Stimulated activated CD4-positive, alpha-beta T cell treated with anti-CD3 and anti-CD28 coated beads, Interleukin-1b, Interleukin-23, amount 100 ng/mL, for 48 hours (primary cell): ENCODE measurements at regions not wholly inside any gene's neighbourhood (a gene's known extent, or its start where the extent isn't known, plus 50 kb on each side); places are given as distances from the start of the nearest gene placed in this dataset.
"Not testable (repeated sequence)": the region's sequence is repeated elsewhere in the genome, so short reads cannot be mapped to it uniquely, and the experiment has no call there.

Experiments used
- DNase-seq: peaks from one replicate; pipeline ENCODE4 v3.0.0-alpha.2; 2020

DNA sequence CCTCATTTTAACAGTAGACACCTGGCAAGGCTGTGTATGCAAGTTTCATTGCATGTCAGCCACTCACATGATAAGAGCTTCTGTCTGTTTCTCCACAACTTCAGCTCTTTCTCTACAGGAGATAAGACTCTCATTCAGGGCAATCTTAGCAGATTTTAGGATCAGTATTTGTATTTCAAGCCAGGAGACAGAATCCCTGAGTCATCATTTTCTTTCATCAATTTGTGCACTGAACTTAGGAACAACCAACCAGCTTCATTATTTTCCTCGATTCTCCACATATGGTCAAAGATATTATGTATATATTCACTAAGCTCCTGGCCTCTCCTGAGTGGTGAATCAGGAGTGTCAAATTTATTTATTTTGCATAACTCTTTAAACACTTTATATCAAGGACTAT is 181.8 kb upstream of the CCNH start:
- DNase-seq, result no peak

DNA sequence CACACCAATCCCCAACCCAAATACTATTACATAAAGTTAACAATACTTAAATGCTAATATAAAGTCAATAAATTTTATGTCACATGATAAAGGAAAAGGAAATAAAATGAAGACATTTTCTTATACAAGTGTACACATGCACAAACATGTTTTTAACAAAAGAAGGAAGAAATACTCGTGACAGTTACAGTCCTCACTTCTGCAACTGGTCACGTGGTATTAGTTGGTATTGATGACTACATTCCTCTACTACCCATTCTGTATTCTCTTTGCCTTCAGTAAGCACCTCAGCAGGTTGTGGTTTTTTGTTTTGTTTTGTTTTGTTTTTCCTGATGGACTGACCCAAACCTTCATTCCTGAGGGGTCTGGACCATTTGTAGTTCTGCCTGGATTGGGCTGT is 176.9 kb upstream of the CCNH start:
- DNase-seq, result no peak

DNA sequence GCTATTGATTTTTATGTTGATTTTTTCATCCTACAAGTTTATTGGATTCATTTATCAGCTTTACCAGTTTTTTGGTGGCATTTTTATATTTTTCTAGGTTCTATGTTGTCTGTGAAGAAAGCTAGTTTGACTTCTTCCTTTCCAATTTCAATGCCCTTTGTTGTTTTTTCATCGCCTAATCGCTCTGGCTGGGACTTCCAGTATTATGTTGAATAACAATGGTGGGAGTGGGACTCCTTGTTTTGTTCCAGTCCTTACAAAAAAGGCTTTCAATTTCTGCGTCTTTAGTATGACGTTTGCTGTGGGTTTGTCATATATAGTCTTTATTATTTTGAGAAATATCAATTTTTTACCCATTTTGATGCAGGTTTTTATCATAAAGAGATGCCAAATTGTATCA is 175.6 kb upstream of the CCNH start:
- DNase-seq, result no peak

DNA sequence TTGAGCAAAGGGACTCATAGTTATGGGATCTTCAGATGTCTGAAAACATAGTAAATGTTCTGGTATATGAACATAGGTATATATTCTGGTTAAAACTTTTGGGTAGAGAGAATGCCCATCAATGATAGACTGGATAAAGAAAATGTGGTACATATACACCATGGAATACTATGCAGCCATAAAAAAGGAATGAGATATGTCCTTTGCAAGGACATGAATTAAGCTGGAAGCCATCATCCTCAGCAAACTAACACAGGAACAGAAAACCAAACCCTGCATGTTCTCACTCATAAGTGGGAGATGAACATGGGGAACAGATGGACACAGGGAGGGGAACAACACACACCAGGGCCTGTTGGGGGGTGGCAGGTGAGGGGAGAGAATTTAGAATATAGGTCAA is 171.0 kb upstream of the CCNH start:
- DNase-seq, result not testable (repeated sequence)

DNA sequence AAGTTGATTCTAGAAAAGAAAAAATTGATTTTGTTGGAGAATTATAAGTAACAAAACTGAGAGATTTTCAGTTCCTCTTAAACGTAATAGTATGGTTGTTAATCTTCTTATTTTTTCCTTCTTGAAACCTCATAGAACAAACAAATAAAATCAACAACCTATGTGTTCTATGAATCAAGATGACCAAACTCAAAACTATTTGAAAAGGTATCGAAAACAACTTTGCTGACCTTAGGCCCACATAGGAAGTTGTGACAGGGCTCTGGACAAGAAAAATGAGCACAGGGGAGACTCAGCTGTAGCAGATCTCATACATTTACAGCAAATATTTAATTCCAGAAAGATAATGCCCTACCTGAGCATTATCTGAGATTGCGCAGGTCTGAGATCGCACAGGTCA is 169.4 kb upstream of the CCNH start:
- DNase-seq, result no peak

DNA sequence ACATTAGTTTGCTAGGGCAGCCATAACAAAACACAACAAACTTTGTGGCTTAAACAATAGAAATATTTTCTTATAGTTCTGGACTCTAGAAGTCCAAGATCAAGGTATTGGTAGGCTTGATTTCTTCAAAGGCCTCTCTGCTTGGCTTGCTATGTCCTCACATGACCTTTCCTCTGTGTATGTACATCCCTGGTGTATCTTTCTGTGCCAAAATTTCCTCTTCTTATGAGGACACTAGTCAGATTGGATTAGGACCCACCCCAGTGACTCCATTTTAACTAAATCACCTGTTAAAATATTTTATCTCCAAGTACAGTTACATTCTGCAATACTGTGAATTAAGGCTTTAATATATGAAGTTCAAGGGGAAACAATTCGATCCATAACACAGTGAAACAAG is 168.9 kb upstream of the CCNH start:
- DNase-seq, result no peak

DNA sequence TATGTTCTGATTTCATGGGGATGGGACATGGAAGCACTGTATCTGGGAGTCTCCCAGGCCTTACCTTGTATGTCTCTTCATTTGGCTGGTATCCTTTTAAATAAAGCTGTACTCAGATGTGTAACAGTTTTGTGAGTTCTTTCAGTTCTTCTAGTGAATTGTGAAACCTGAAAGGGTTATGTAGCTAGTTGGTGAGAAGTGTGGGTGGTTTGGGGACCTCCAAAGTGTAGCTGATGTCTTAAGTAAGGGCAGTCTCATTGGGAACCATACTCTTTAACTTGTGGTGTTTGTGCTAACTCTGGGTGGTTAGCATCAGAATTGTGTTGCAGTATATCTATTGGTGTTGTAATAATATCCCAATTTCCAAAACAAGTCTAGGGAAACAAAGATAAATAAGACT is 166.9 kb upstream of the CCNH start:
- DNase-seq, result no peak

DNA sequence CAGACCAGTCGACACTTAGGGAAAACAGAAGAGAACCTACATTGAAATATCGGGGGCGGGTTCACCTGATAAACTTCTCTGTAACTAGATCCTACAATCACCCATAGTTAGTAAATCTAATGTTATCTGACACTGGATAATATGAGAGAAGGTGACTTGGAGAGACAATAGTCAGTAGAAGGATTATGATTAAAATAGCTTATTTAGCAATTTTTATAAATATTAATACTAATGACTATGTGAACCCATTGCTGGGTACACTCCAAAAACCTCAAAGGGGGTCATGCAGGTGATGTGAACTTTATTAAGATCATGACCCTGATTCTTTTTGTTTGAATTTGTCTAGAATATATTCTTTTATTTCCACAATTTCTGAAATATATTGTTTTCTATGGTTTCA is 164.1 kb upstream of the CCNH start:
- DNase-seq, result no peak

DNA sequence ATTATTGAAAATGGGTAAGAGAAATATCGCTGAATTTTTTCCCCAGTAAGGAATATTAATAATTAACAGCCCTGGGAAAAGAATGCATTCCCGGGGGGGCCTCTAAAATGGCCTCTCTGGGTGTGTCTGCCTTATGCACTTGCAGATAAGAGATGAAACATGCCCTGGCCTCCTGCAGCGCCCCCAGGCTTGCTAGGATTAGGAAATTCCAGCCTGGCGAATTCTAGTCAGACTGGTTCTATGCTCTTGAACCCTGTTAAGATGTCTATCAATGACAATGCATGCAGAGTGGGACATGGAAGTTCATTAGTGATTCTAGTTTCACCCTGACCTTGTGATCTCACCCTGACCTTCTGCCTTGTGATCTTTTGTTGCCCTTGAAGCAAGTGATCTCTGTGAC is 163.6 kb upstream of the CCNH start:
- DNase-seq, result not testable (repeated sequence)

DNA sequence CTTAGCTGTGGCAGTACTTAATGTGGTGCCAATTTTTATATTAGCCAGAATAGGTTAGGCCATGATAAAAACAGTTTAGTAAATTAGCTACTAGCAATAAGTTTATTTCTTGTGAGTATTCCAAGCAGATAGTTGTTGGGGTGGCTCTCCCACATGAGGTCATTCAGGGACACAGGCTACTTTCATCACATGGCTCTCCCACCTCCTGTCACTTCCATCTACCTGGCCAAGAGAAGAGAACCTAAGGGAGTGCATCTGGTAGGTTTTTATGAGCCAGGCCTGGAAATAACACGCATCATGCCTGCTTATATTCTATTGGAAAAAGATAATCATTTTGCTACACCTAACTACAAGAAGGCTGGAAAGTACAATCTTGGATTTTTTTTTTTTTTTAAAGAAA is 161.4 kb upstream of the CCNH start:
- DNase-seq, result no peak

DNA sequence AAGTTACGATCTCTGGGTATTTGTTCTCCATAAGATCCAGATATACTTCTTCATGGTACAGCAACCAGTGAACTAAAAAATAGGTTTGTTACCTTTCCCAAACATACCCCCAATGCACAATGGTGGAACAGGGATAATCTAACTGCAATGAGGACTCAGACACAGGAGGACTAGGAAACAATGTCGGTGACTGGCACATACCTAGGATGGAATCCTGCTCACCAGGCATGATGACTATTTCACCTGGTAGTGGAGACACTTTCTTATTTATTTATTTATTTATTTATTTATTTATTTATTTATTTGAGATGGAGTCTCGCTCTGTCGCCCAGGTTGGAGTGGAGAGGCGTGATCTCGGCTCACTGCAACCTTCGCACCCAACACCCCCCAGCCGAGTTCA is 159.9 kb upstream of the CCNH start:
- DNase-seq, result no peak

DNA sequence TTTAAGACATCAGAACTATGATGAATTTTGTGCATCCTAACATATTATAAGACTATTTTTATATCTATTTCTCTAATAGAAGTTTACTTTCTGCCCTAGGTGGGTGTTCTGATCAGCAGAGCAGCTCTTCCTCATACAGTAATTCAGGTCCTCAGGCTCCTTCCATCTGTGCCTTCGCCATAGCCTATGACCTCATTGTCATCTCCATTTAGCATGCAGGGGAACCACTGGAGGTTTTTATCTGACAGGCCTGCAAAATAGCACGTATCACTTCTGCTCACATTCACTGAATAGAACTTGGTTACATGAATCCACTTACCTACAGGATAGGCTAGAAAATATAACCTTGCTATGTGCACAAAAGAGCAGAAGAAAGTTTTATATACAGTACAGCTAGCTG is 159.4 kb upstream of the CCNH start:
- no peak for DNase-seq

DNA sequence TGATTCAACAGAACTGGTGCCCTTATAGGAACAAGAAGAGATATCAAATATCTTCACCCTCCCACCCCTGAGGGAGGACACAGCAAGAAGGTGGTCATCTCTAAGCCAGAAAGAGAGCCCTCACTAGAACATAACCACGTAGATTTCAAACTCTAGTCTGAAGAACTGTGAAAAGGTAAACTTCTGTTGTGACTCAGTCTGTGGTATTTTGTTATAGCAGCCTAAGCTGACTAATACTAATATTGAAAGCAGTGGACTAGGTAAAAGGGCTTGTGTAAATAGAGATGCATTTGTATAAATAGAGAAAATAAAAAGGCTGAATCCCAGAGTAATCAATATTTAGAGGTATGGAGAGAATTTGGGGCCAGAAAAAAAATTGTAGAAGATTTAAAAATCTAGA is 157.6 kb upstream of the CCNH start:
- no peak for DNase-seq

DNA sequence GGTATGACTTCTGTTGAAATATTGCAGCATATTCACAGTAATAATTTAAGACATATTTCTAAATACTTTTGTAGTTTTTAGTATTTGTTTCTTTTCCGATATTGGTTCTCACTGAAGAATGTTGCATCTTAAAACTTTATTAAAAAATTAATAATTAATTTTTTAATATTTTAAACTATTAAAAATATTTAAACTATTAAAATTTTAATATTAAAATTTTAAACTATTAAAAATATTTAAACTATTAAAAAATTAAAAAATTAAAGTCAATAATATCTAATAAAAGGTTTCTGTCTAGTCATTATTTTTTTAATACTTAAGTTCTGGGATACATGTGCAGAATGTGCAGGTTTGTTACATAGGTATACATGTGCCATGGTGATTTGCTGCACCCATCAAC is 149.3 kb upstream of the CCNH start:
- no peak for DNase-seq

DNA sequence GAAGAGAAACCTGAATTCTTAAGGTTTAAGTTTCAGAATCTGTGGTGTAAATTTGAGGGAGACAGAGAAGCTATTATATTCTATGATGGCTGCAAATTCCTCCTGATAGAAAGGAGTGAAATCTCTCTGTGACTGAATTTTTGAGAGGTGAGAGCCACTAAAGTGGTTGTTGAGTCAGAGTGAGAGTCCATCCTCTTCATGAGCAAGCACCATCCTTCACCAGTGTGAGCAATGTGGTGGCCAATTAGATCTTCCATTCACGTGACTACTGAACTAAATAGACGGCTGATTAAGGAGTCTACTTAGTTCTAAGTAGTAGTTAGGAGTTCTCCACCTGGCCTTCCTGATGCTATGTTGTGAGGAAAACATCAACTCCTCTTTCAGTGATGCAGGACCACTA is 147.8 kb upstream of the CCNH start:
- DNase-seq, result no peak

DNA sequence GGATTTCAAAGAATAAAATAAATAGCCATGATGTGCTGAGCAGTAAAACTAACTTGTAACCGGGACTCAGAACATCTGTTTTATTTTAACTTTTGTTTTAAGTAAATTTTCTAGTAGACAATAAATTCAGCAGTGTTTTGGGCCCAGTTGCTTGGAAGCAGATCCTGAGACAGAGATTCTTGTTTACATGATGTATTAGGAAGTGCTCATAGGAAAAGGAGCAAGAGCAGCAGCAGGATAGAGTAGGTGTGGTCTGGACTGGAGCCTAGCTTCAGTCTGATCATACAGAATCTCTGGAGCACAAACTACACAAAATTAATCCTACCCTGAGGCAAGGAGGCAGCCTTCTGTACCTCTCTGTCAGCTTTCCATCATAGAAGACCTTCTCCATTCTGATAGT is 139.2 kb upstream of the CCNH start:
- no peak for DNase-seq

DNA sequence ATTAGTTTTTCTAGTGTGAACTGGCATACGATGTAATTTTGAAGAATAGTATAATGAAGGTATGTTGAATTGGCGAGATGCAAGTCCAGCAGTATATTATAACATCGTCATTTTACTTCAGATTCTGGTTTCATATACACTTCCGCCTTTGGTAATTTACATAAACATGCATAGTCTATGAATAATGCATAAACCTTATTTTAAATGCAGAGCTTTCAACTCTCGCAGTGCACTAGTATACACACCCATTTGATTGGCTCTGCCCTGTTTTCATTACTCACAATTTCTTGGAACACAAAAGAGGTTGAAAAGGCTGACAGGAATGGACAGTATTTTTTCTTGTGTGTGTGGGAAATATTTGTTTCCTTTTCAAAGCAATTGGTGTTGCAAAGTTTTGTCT is 128.9 kb upstream of the CCNH start:
- DNase-seq, result no peak

DNA sequence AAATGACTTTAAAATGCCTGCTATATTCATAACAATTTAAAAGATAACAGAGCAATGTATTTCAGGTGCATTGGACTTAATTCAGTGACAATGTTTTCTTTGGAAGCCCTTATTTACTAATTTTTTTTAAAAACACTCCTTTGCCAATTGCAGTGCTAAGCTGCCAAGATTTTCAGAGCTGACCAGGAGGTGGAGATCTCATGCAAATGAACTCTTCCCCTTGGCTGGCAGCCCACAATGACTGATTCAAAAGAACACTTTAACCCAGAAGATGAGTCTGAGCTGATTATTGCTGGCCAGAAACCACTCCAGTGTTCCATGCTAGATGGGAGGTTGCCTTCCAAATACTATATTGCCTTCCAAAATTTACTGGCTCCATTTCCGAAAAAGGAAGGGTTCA is 128.3 kb upstream of the CCNH start:
- DNase-seq, result no peak

DNA sequence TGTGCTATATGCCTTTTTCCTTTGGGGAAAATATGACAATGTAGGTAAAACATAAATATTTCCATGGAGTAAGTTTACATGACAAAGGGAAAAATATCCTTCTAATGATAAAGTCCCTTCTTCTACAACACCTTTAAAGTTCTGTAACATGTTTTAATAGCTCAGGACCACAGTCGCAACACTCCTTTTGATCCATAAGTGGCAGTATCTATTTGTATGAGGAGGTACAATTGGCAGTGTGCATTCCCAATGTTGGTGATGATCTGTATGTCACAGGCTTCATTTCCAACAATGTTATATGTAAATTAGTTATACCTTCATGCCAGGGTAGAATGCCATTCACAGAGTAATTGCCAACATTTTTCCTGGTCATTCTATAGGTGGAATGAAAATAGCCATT is 127.1 kb upstream of the CCNH start:
- DNase-seq, result no peak

DNA sequence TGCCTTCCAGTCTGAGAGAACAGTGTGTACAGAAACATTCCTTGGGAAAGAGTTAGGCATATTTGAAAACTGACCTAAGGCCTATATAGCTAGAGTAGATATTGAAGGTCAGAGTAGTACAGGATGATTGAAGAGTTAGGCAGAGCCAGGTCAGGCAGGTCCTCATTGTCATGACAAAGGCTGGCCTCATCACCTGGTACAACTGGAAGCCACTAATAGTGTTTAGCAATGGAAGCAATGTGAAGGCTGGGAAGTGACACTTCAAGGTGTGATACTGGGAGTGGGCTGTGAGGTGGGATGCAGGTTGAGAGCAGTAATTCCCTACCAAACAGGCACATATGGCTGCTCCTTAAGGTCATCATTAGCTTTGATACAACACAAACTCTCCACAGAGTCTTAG is 123.6 kb upstream of the CCNH start:
- no peak for DNase-seq

DNA sequence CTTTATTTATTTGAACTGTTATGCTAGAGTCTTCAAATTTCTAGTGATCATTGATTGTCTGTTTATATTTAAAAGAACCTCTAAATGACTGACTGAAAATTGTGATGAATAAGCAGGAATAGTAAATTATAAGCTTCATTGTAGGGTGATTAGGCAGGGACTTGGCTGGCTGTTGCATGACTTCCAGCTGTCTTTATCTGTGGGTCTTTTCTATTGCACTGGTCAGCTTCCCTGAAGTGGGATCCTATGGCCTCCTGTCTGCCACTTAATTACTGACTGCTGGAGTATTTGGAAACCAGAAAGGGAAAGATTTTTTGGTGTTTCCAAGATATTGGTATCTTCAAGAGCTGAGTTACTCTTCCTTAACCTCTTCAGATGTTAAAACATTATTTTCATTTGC is 123.0 kb upstream of the CCNH start:
- no peak for DNase-seq

DNA sequence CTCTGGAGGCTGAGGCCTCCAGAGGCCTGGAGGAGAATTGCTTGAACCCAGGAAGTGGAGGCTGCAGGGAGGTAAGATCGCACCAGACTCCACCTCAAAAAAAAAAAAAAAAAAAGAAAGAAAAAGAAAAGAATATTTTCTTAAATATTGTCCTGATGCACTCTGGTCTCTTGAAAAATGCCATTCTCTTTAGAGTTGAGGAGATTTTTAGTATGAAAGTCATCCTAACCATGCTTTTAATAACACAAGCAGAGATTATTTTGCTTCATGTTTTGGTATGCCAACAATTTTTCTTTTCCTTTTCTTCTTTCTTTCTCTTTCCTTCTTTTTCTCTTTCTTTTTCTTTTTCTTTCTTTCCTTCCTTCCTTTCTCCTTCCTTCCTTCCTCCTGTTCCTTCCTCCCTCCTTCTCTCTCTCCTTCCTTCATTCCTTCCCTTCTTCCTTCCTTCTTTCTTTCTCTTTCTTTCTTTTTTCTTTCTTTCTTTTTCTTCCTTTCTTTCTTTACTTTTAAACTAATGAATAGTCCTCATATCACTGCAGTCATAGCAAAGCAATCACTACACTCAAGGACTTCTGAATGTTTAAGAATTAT is 116.9 kb upstream of the CCNH start:
- DNase-seq, result no peak

DNA sequence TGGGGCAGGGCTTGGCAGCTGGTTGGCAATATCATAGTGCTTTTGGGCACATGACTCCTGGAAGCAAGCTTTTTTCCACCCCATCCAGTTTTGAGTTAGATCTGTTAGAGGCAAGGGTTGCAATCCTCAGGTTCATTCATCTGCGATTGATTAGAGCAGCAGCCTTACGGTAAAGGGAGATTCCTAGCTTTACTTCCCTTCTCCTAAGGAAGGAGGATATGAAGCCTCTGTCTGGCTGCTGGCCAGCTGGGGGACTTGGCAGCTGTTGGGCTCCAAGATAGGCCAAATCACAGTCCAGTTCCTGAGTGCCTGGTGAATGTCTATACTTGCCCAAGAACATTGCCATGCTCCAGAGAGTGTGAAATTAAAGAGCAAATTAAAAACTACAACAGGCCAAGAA is 113.4 kb upstream of the CCNH start:
- no peak for DNase-seq

DNA sequence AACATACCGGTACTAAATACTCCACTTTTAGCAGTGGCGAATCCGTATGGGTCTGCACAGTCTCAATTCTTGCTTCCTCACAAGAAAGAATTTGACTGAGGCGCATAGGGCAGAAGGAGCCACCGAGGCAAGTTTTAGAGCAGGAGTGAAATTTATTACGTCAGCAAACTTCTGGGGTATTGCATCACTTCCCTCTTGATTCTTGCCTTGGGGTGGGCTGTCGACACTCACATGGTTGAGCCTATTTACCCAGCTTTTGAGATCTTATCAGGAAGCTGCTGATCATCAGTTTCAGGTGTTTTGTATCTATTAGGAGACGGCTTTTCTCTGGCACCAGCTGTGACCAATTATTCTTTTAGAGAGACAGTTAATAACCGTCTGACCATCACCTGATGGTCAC is 111.5 kb upstream of the CCNH start:
- no peak for DNase-seq

DNA sequence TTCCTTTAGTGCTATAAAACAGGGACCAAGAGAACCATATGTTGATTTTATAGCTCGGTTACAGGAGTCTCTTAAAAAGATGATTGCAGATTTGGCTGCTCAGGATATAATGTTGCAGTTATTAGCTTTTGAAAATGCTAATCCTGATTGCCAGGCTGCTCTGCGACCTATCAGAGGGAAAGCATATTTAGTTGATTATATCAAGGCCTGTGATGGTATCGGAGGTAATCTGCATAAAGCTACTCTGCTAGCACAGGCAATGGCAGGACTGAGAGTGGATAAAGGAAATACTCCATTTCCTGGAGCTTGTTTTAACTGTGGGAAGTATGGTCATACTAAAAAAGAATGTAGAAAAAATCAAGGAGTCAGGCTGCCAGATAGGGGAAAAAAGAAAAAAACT is 99.0 kb upstream of the CCNH start:
- not testable (repeated sequence) for DNase-seq

DNA sequence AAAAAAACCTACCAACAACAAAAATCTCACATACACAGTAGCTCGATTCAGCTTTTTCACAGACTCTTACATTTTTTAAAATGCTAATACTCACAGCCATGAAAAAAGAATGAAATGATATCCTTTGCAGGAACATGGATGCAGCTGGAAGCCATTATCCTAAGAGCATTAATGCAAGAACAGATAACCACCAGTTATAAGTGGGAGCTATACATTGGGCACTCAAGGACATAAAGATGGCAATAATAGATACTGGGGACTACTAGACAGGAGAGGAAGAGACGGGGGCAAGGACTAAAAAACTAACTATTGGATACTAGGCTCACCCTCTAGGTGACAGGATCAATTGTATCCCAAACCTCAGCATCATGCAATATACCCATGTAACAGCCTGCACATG is 90.3 kb upstream of the CCNH start:
- no peak for DNase-seq
